Suprapubic skin (tissue), 3 donors: ENCODE measurements at regions not wholly inside any gene's neighbourhood (a gene's known extent, or its start where the extent isn't known, plus 50 kb on each side); places are given as distances from the start of the nearest gene placed in this dataset.
"Not testable (repeated sequence)": the region's sequence is repeated elsewhere in the genome, so short reads cannot be mapped to it uniquely, and the experiment has no call there.

Experiments used
- CTCF ChIP-seq, 2 donors: fragments of 200-600 bp in 1 of 2; fragments of 450-650 bp in 1 of 2; sonication (generic) in 1 of 2; IDR thresholded peaks; one replicate each; pipeline ENCODE4 v1.5.1; 2016 to 2019; ENCODE audit warnings: antibody characterized with exemption in 2 of 2, mild to moderate bottlenecking in 1 of 2, moderate library complexity in 1 of 2
- POLR2AphosphoS5 ChIP-seq, 3 donors: sonication (generic); formaldehyde crosslinking; IDR thresholded peaks; one replicate each; pipeline ENCODE4 v1.6.1; 2017; ENCODE audit warnings: antibody characterized with exemption in 3 of 3

DNA sequence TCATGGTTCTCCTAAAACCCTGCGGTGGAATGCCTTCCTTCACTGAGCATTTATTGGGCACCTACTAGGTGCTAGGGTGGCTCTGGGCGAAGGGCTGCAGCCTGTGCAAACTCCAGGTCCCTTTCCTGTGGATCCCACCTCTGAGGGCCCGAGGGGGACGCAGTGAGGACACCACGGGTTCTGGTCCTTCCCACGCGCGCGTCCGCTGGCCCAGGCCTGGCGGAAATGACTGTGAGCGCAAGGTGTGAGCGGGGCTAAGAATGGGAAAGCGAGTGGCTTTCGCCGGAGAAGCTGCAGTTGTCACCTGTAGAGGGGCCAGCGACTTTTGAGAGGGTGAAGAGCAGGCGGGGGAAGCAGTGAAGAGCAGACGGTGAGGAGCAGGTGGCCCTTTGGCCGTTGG is 55.1 kb downstream of the PPIAL4A start:
- not testable (repeated sequence) for TF ChIP-seq POLR2AphosphoS5, CTCF (IDR thresholded peaks at IDR 0.05)
